ENCODE measurements at regions not wholly inside any gene's neighbourhood (a gene's known extent, or its start where the extent isn't known, plus 50 kb on each side); places are given as distances from the start of the nearest gene placed in this dataset.

DNA sequence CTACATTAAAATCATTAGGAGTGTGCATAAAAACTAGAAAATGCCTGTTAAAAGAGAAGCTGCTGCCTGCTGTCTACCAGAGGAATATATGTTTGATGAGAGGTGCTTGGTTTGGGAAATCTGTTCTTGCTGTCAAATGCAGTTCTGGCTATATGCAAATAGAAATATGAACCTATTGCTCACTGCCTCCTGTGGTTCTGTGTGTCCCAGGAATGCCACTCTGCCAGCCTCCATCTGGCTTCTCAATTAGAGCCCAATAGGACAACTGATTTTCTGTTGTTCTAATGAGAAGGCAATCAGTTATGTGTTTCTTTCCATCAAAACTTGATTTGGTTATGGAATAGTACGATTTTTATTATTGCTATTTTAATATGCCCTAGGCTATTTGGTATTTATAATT, 759.7 kb downstream of the HDGFL1 start:
- no peak for DNase-seq

DNA sequence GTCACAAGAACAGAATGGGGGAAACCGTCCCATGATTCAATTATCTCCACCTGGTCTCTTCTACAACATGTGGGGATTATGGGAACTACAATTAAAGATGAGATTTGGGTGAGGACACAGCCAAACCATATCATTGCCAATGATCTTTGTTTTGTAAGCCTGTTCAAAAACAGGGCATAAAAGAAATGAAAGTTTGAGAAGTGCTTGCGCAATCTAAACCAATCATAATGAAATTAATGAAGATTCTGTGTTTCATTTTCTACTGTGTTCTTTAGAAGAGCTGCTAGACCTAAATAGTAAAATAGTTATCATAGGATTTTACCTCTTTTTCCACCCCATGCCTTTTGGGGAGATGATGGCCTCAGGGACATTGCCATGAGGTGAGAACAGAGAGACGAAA, 761.3 kb downstream of the HDGFL1 start:
- no peak for DNase-seq

DNA sequence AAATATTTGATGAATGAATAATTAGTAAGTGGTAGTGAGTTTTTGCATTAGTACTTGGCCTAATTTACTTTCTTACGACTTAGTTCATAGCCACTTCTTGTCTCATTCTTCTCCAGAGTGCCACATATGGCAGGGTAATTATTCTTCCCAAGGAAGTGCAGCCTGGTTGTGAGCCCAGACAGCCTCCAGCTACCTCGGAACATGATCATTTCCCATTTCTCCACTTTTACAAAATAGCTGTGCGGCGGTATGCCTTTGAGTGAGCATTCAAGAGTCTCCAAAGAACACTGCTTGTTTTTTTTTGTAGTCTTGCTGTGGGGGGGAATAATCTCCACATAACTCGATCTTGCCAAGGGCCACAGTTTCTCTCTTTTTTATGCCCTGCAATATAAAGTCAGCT, 765.0 kb downstream of the HDGFL1 start:
- no peak for DNase-seq

DNA sequence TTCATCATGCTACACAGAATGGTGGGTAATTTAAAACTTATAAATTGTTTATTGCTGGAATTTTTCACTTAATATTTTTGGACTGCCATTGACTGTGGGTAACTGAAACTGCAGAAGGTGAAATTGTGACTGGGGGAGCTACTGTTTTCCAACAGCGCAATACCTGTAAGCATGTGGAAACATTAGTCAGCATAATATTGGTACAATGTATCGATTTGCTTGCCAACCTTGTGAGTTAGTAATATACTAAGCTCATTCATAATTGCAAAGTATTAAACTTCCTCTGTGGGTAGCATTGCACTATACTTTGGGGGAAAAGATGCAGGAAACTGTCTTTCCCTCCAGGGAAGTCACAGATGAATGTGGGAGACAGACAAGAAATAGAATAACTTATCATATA, 766.5 kb downstream of the HDGFL1 start:
- no peak for DNase-seq

- DNase-seq: no peak
Measured at GRCh38 chr6:23339268-23339667, 769.9 kb downstream of the HDGFL1 start.

- no peak for DNase-seq
Measured at GRCh38 chr6:23340271-23340670, 770.9 kb downstream of the HDGFL1 start.

DNA sequence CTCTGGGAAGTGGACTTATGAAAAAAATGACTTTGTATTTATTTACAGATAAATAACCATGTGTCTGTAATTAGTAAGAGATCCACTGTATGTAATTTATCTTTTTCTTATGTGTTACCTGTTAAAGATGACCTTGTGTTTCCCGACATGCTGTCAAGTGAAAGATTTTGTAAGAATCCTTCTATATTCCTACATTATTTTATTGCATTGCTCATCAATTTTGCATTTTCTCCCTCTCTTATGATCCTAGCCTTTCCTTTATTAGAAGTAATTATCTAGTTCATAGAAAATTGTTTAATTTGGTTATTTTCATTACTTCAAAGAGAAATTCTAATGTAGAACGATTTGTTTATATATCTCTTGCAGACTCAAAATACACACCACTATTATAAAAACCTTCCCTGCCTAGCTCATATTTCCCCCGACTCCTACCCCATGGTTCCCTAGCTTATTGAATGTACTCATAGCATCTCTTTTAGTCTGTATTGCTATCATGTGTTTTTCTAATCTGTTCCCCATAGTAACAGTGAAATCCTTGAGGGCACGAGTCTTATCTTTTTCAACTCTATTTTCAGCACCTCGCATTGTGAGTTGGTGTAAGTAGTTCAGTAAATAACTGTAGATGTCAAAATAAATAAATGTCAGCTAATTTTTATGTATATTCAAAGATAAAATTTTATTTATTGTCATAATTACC, 774.4 kb downstream of the HDGFL1 start:
- no peak for DNase-seq

DNA sequence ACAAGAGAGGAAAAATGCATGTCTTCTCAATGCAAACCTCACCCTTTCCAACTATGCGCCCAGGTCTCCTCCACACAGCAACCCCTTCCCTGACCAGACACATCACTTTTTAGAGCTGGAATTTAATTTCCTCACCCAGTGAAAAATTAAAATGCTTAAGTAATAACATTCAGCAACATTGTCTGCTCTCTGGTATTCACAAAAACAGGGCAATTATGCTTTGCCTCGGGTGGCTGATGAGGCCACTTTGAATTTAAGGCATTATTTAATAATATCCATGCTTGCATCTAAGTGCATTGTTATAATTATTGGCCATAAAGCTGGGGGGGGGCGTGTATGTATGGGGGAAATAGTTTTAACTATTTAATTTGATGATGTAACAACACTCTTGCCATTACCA, 777.8 kb upstream of the NRSN1 start:
- no peak for DNase-seq

DNA sequence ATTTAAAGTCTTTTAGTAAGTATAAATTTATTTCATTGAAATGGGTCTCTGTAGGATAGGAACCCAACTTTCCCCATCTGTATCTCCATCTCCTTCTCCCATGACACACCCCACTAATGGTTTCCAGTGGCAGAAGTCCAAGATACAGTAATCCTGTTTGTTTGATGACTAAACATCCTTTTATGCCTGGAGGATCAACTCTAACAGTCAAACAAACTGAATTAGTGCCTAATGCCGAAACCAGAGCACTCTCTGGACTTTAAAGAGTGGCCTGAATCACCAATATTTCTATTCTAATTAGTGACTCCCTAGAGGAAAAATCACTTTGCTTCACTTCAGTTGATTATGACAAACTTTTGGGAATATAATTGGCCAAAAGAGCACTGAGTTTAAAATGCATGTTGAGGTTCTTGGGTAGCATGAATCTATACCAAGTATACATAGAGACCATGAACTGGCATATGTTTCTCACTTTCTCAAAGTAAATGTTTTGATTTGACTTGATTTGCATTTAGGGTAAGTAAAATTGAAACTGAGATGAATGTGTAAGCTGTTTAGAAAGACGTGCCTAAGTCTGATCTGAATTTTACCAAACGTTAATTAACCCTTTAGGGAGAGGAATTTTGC, 776.4 kb upstream of the NRSN1 start:
- DNase-seq: no peak

GRCh38 chr6:23350752-23351453, 775.1 kb upstream of the NRSN1 start:
- no peak for DNase-seq

DNA sequence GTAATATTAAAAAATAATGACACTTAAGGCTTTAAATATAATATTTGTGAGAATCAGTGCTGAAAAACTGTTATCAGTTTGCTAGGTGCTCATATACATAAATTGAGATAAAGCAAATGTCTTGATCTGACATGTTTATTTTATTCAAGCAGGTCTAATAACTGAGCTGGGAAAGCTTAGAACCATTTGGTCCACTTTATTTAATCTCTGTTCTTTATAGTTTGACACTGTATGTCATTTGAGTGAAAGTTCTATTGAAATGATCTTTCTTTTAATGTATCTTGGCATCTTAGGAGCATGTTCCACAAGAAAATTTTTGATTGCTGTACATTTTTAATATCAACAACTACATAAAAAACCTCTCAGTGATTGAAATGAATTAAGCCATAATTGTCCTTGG, 772.0 kb upstream of the NRSN1 start:
- no peak for DNase-seq

GRCh38 chr6:23357185-23357766, 768.7 kb upstream of the NRSN1 start:
- no peak for DNase-seq

- DNase-seq: no peak
Measured at GRCh38 chr6:23365732-23366131, 760.3 kb upstream of the NRSN1 start.

DNA sequence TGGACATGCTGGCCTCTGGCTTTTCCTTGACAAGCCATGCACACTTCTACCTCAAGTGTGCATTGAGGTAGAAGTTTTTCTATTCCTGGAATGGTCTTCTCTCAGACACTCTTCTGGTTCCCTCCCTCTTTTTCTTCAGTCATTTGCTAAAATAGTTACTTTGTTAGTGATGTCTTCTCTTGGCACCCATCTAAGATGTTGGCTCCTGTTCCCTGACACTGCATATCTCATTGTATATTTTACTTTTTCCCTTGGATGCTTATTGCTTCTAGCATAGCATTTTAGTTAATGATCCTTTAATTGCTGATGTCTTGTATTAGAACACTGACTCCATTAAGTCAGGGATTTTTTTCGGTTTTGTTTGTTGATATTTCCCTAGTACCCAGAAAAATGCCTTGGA, 758.7 kb upstream of the NRSN1 start:
- no peak for DNase-seq

GRCh38 chr6:23368557-23368956, 757.5 kb upstream of the NRSN1 start:
- DNase-seq: no peak

GRCh38 chr6:23370051-23370450, 756.0 kb upstream of the NRSN1 start:
- no peak for DNase-seq

- DNase-seq: no peak
Measured at GRCh38 chr6:23371132-23371915, 754.7 kb upstream of the NRSN1 start.

GRCh38 chr6:23377830-23378229, 748.2 kb upstream of the NRSN1 start:
- DNase-seq: no peak

- DNase-seq: no peak
Measured at GRCh38 chr6:23380465-23380864, 745.5 kb upstream of the NRSN1 start.

- DNase-seq: no peak
Measured at GRCh38 chr6:23388086-23388783, 737.8 kb upstream of the NRSN1 start.

DNA sequence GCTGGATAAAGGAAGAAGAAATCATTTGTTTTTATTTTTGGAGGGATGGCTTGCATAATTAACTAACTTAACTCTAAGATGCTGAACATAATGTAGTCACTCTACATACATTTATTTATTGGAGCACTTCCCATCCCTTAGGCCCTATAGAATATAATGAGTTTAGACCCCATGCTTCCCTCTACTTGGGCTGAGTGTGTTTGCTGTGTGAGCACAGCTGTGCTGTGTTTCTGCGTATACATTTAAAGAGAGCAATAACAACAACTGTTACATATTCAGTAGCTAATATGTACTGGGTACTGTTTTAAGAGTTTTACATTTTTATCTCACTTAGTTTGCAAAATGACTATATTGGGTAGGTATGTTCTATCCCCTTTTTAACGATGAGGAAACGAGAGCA, 736.6 kb upstream of the NRSN1 start:
- DNase-seq: no peak

GRCh38 chr6:23390221-23390620, 735.8 kb upstream of the NRSN1 start:
- no peak for DNase-seq

DNA sequence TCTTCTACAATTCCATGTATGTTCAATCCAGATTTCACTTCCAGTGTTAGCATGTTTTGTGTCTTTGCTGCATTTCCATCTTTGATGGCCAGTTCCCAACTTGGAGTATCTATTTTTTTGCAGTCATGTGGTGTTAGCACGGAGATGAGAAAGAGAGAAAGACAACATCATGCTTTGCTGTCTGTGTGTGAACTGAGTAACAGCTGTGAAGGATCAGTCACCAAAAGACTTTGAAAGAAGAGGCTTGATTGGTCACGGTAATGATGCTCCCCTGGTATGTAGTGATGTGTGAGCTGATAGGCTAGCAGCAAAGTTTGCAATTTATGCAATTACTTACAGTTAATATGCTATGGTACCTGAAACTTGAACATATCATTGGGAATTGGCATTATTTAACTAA, 731.3 kb upstream of the NRSN1 start:
- DNase-seq: no peak
